H1 (cell line): ENCODE measurements at regions not wholly inside any gene's neighbourhood (a gene's known extent, or its start where the extent isn't known, plus 50 kb on each side); places are given as distances from the start of the nearest gene placed in this dataset.

Source experiments
- BCL11A ChIP-seq, 2 experiments: IDR thresholded peaks; one replicate each; pipeline ENCODE4 v1.6.1; 2011; ENCODE audit warnings: low read depth in 2 of 2, low read length in 2 of 2, mild to moderate bottlenecking in 2 of 2
- CEBPB ChIP-seq: IDR thresholded peaks from 2 replicates; pipeline ENCODE4 v1.6.1; 2012; ENCODE audit warnings: low read depth, low read length
- CHD7 ChIP-seq: fragments of 300-600 bp; sonication (generic); IDR thresholded peaks from 2 replicates; pipeline ENCODE4 v1.7.1; 2012; ENCODE audit warnings: low read length, moderate library complexity, mild to moderate bottlenecking, inconsistent platforms; ENCODE audit not compliant: insufficient replicate concordance
- CTBP2 ChIP-seq: IDR thresholded peaks from 2 replicates; pipeline ENCODE4 v1.7.0; 2011; ENCODE audit warnings: borderline replicate concordance, mild to moderate bottlenecking, moderate library complexity, mixed read lengths, low read length; ENCODE audit not compliant: insufficient read depth, insufficient read length
- JUND ChIP-seq: IDR thresholded peaks from 2 replicates; pipeline ENCODE4 v1.6.1; 2011; ENCODE audit warnings: mild to moderate bottlenecking, improper control_type of control experiment, low read length
- NANOG ChIP-seq: IDR thresholded peaks from 2 replicates; pipeline ENCODE4 v1.6.1; 2011; ENCODE audit warnings: low read length, low read depth, mild to moderate bottlenecking, inconsistent platforms; ENCODE audit not compliant: insufficient read depth, poor library complexity, severe bottlenecking
- PHF8 ChIP-seq: fragments of 200-600 bp; sonication (generic); conservative IDR thresholded peaks from 2 replicates; pipeline ENCODE4 v1.7.1; 2012; ENCODE audit warnings: low read depth, mild to moderate bottlenecking, inconsistent platforms, low read length, moderate library complexity
- POLR2AphosphoS5 ChIP-seq: IDR thresholded peaks from 2 replicates; pipeline ENCODE4 v1.6.1; 2011; ENCODE audit warnings: low read depth, low read length
- RFX5 ChIP-seq: IDR thresholded peaks from 2 replicates; pipeline ENCODE4 v1.6.1; 2011; ENCODE audit warnings: low read depth, low read length, improper control_type of control experiment, borderline replicate concordance
- RNF2 ChIP-seq: fragments of 200-900, 300-1000 bp; sonication (generic); IDR thresholded peaks from 2 replicates; pipeline ENCODE4 v1.7.1; 2016; ENCODE audit warnings: borderline replicate concordance, low read depth, mild to moderate bottlenecking, antibody characterized with exemption, low read length; ENCODE audit not compliant: poor library complexity, severe bottlenecking; ENCODE audit errors: missing control alignments
- TCF12 ChIP-seq: IDR thresholded peaks from 2 replicates; pipeline ENCODE4 v1.6.1; 2011; ENCODE audit warnings: low read depth, mild to moderate bottlenecking, low read length

GRCh38 chr18:77784759-77785379 lies 535.2 kb downstream of the GALR1 start (continued):
- TF ChIP-seq CHD7 (no peak), PHF8 (no peak), CEBPB (no peak), RFX5 (no peak), JUND (no peak), RNF2 (no peak), NANOG (no peak), CTBP2 (no peak), POLR2AphosphoS5 (no peak), TCF12 (no peak), BCL11A (IDR thresholded peaks at IDR 0.05; ENCODE audit: low read depth in 2 of 2, low read length in 2 of 2) (no peak)
